DND-41 (cell line): ENCODE measurements at regions not wholly inside any gene's neighbourhood (a gene's known extent, or its start where the extent isn't known, plus 50 kb on each side); places are given as distances from the start of the nearest gene placed in this dataset.

Source experiments
- ATAC-seq: fragments of 200-7000 bp; cut with Tn5 transposase; 3 replicates; pipeline ENCODE4 v1.9.1; 2021; ENCODE audit warnings: low read depth; ENCODE audit not compliant: insufficient read depth
- DNase-seq: peaks from one replicate; pipeline ENCODE4 v3.0.0-alpha.2; 2020
- H2AFZ ChIP-seq: 2 replicates; pipeline ENCODE4 v1.6.0; 2012; ENCODE audit warnings: low read depth, low read length
- H3K27ac ChIP-seq: 2 replicates; pipeline ENCODE4 v1.5.1; 2012; ENCODE audit warnings: low read length, inconsistent platforms
- H3K27me3 ChIP-seq: fragments of 200-600 bp; sonication (generic); 2 replicates; pipeline ENCODE4 v1.6.0; 2012; ENCODE audit warnings: low read length, mild to moderate bottlenecking, inconsistent platforms; ENCODE audit not compliant: insufficient read depth, poor library complexity
- H3K36me3 ChIP-seq: 2 replicates; pipeline ENCODE4 v1.5.1; 2012; ENCODE audit warnings: low read length, inconsistent platforms; ENCODE audit not compliant: insufficient read depth
- H3K4me1 ChIP-seq: 2 replicates; pipeline ENCODE4 v1.5.1; 2012; ENCODE audit warnings: mild to moderate bottlenecking, low read length; ENCODE audit not compliant: insufficient read depth
- H3K4me2 ChIP-seq: 2 replicates; pipeline ENCODE4 v1.6.0; 2012; ENCODE audit warnings: mild to moderate bottlenecking, moderate library complexity, low read length, inconsistent platforms; ENCODE audit not compliant: insufficient read depth
- H3K4me3 ChIP-seq, 2 experiments: fragments of 200-600 bp in 1 of 2; shearing (Covaris generic) in 1 of 2; 2 replicates each; pipeline ENCODE4 v1.5.1; 2012 to 2016; ENCODE audit warnings: inconsistent platforms in 2 of 2, low read length in 2 of 2, mild to moderate bottlenecking in 2 of 2, low read depth in 1 of 2, moderate library complexity in 1 of 2
- H3K79me2 ChIP-seq: 2 replicates; pipeline ENCODE4 v1.6.0; 2012; ENCODE audit warnings: low read length, inconsistent platforms; ENCODE audit not compliant: insufficient read depth
- H3K9ac ChIP-seq: 2 replicates; pipeline ENCODE4 v1.6.0; 2012; ENCODE audit warnings: low read depth, mild to moderate bottlenecking, inconsistent platforms, low read length, moderate library complexity
- H3K9me3 ChIP-seq: 2 replicates; pipeline ENCODE4 v1.5.1; 2012; ENCODE audit warnings: low read length, moderate library complexity, mild to moderate bottlenecking, inconsistent platforms; ENCODE audit not compliant: insufficient read depth, severe bottlenecking
- H4K20me1 ChIP-seq: 2 replicates; pipeline ENCODE4 v1.6.0; 2012; ENCODE audit warnings: low read length; ENCODE audit not compliant: insufficient read depth
- EZH2 ChIP-seq: IDR thresholded peaks from 3 replicates; pipeline ENCODE4 v1.6.1; 2012; ENCODE audit warnings: borderline replicate concordance, low read depth, mild to moderate bottlenecking, moderate library complexity, low read length, inconsistent platforms; ENCODE audit not compliant: severe bottlenecking
- TF ChIP-seq, protein P1 (sequence below): IDR thresholded peaks from 2 replicates; pipeline ENCODE4 v1.5.1; 2012; ENCODE audit warnings: borderline replicate concordance, low read length, moderate library complexity, mild to moderate bottlenecking; ENCODE audit not compliant: poor library complexity, severe bottlenecking; ENCODE audit errors: extremely low read depth

DNA sequence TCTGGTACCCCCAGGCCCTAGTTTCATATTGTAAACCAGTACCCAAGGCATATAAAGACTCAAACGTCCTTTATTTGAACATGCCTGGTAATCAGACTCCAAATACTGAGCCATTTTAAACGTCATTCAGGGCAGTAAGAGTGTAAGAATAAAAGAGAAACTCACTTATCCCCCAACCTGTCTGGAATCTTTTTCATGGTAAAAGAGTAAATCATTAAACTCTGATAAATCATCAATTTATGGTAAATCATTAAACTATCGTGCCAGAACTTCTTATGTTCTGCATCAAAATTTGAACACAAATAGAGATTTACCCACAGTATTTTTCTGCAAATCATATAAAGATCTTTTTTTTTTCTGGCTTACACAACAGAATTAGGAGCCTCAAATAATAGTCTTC is 734.3 kb upstream of the POT1 start:
- Histone ChIP-seq H3K4me2 (no peak overlapping the region), H3K27ac (no peak overlapping the region), H3K27me3 (no peaks in the 10 kb centered on the region), H4K20me1 (no peaks in the 10 kb centered on the region), H3K36me3 (no peaks in the 10 kb centered on the region), H3K79me2 (no peaks in the 10 kb centered on the region), H3K4me3 (no peak overlapping the region), H3K9me3 (no peaks in the 10 kb centered on the region), H3K4me1 (no peaks in the 10 kb centered on the region), H3K9ac (no peak overlapping the region), H2AFZ (no peak overlapping the region)
- DNase-seq (no peak), ATAC-seq (no peak)
- no peak for TF ChIP-seq EZH2
- TF ChIP-seq, protein P1, sequence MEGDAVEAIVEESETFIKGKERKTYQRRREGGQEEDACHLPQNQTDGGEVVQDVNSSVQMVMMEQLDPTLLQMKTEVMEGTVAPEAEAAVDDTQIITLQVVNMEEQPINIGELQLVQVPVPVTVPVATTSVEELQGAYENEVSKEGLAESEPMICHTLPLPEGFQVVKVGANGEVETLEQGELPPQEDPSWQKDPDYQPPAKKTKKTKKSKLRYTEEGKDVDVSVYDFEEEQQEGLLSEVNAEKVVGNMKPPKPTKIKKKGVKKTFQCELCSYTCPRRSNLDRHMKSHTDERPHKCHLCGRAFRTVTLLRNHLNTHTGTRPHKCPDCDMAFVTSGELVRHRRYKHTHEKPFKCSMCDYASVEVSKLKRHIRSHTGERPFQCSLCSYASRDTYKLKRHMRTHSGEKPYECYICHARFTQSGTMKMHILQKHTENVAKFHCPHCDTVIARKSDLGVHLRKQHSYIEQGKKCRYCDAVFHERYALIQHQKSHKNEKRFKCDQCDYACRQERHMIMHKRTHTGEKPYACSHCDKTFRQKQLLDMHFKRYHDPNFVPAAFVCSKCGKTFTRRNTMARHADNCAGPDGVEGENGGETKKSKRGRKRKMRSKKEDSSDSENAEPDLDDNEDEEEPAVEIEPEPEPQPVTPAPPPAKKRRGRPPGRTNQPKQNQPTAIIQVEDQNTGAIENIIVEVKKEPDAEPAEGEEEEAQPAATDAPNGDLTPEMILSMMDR = no peak

DNA sequence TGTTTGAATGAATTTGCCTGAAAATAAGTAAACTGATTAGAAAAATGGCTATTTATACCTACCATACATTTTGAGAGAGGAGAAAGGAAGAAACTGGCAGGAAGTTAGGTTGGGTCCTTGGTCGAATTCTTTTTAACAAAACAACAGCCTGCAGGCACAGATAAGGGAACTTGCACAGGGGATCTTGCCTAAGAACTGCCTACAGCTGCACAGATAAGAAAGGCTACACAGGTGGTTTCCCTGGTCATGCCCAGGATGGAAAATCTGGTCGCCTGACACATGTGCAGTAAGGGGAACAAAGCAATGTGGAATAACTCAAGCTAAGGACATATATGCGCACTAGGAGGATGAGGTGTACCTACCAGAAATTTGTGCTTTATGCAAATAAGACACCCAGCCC is 732.1 kb upstream of the POT1 start:
- Histone ChIP-seq H3K4me2 (no peak overlapping the region), H3K79me2 (no peaks in the 10 kb centered on the region), H3K9ac (no peak overlapping the region), H2AFZ (no peak overlapping the region), H3K9me3 (no peaks in the 10 kb centered on the region), H4K20me1 (no peaks in the 10 kb centered on the region), H3K4me1 (no peaks in the 10 kb centered on the region), H3K27me3 (no peaks in the 10 kb centered on the region), H3K27ac (no peak overlapping the region), H3K36me3 (no peaks in the 10 kb centered on the region), H3K4me3 (no peak overlapping the region)
- no peak for ATAC-seq
- no peak for DNase-seq
- no peak for TF ChIP-seq EZH2
- TF ChIP-seq, protein P1 = no peak

DNA sequence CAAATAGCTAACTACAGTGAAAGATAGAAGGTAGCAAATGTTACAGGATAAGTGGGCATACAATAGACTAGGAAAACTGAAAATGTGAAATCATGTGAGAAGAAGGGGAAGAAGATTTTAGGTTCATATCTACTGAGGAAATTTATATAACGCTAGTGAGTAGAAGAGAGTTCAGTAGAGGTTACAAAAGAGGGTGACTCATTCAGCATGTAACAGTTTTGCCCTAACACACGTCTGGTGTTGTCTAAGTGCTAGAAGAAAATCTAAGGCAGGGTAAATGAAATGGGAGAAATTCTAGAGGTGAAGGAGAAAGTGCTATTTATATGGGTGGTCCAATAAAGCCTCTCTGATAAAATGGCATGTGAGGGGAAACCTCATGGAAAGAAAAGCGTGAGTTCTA is 731.4 kb upstream of the POT1 start:
- H4K20me1 ChIP-seq = no peaks in the 10 kb centered on the region
- H3K27me3 ChIP-seq = no peaks in the 10 kb centered on the region
- DNase-seq = no peak
- H3K79me2 ChIP-seq = no peaks in the 10 kb centered on the region
- no peaks in the 10 kb centered on the region for H3K36me3 ChIP-seq
- TF ChIP-seq EZH2 = no peak
- TF ChIP-seq, protein P1 = no peak
- no peaks in the 10 kb centered on the region for H3K4me1 ChIP-seq
- no peak overlapping the region for H3K4me2 ChIP-seq
- no peak overlapping the region for H3K4me3 ChIP-seq
- no peak overlapping the region for H3K9ac ChIP-seq
- no peak overlapping the region for H2AFZ ChIP-seq
- no peak for ATAC-seq
- no peak overlapping the region for H3K27ac ChIP-seq
- no peaks in the 10 kb centered on the region for H3K9me3 ChIP-seq

DNA sequence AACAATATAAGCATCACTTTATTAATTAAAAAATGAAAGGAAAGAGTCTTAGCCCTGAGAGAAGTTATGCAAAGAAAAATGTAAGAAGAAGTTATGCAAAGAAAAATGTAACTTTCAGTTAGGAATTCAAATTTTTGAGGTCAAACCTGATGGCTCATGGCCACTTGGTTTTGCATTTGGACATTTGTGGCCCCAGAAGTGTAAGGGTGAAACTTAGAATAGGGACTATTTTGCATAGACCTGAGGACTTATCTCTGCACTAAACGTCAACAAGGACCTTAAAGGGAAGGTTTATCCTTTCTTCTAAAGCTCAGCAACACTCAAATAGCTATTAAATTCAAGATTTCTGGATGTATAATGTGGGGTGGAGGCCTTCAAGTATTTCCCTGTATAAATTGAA is 724.5 kb upstream of the POT1 start:
- Histone ChIP-seq H3K4me3 (no peak overlapping the region), H3K36me3 (no peaks in the 10 kb centered on the region), H3K79me2 (no peaks in the 10 kb centered on the region), H2AFZ (no peak overlapping the region), H3K9ac (no peak overlapping the region), H3K4me2 (no peak overlapping the region), H3K4me1 (no peaks in the 10 kb centered on the region), H3K9me3 (no peaks in the 10 kb centered on the region), H3K27me3 (no peaks in the 10 kb centered on the region), H4K20me1 (no peaks in the 10 kb centered on the region), H3K27ac (no peak overlapping the region)
- TF ChIP-seq, protein P1 = no peak
- TF ChIP-seq EZH2 = no peak
- DNase-seq (no peak), ATAC-seq (no peak)
